Astrocyte of the cerebellum (primary cell): ENCODE measurements at regions not wholly inside any gene's neighbourhood (a gene's known extent, or its start where the extent isn't known, plus 50 kb on each side); places are given as distances from the start of the nearest gene placed in this dataset.

ENCODE experiments used
- DNase-seq: peaks from one replicate; pipeline ENCODE4 v3.0.0-alpha.2; 2011; ENCODE audit warnings: low read depth
- H3K4me3 ChIP-seq: 2 replicates; pipeline ENCODE4 v1.5.1; 2011; ENCODE audit warnings: mild to moderate bottlenecking, low read depth, low read length, moderate library complexity
- CTCF ChIP-seq: IDR thresholded peaks from 2 replicates; pipeline ENCODE4 v1.5.1; 2012; ENCODE audit warnings: low read length, low read depth, moderate library complexity, mild to moderate bottlenecking; ENCODE audit errors: missing control alignments
- in situ Hi-C: cut with HindIII; loops from 2 replicates; pipeline ENCODE4 v1.10.0; 2017; ENCODE audit warnings: low sequenced_read_pairs

- TF ChIP-seq CTCF, result no peak
- DNase-seq, result no peak
- in situ Hi-C loops, result no loop called here
- no peak overlapping the region for H3K4me3 ChIP-seq
Observed at GRCh38 chr12:9381619-9382018, 173.4 kb upstream of the PZP start.

- no peak for DNase-seq
- H3K4me3 ChIP-seq, result no peak overlapping the region
- in situ Hi-C loops, result no loop called here
- no peak for TF ChIP-seq CTCF
Observed at GRCh38 chr12:9380650-9381049, 172.5 kb upstream of the PZP start.

GRCh38 chr12:9379023-9379742 lies 171.0 kb upstream of the PZP start:
- no peak for DNase-seq
- TF ChIP-seq CTCF, result no peak
- in situ Hi-C loops, result no loop called here
- no peak overlapping the region for H3K4me3 ChIP-seq

- in situ Hi-C loops, result no loop called here
- DNase-seq, result no peak
- TF ChIP-seq CTCF, result peak; percentile 36
- no peak overlapping the region for H3K4me3 ChIP-seq
Observed at GRCh38 chr12:9378430-9378835, 170.2 kb upstream of the PZP start.

- in situ Hi-C loops, result no loop called here
- TF ChIP-seq CTCF, result peak; percentile 40
- H3K4me3 ChIP-seq, result no peak overlapping the region
- no peak for DNase-seq
Observed at GRCh38 chr12:9372202-9372601, 164.0 kb upstream of the PZP start.

- no peak for DNase-seq
- in situ Hi-C loops, result no loop called here
Observed at GRCh38 chr12:9367828-9368227, 159.6 kb upstream of the PZP start.

More at GRCh38 chr12:9367828-9368227, 159.6 kb upstream of the PZP start:
- H3K4me3 ChIP-seq, result no peak overlapping the region
- TF ChIP-seq CTCF, result no peak
